ENCODE measurements at regions not wholly inside any gene's neighbourhood (a gene's known extent, or its start where the extent isn't known, plus 50 kb on each side); places are given as distances from the start of the nearest gene placed in this dataset.

GRCh38 chr6:122052346-122052900, 347.0 kb upstream of the HSF2 start:
- TF ChIP-seq, protein P1, sequence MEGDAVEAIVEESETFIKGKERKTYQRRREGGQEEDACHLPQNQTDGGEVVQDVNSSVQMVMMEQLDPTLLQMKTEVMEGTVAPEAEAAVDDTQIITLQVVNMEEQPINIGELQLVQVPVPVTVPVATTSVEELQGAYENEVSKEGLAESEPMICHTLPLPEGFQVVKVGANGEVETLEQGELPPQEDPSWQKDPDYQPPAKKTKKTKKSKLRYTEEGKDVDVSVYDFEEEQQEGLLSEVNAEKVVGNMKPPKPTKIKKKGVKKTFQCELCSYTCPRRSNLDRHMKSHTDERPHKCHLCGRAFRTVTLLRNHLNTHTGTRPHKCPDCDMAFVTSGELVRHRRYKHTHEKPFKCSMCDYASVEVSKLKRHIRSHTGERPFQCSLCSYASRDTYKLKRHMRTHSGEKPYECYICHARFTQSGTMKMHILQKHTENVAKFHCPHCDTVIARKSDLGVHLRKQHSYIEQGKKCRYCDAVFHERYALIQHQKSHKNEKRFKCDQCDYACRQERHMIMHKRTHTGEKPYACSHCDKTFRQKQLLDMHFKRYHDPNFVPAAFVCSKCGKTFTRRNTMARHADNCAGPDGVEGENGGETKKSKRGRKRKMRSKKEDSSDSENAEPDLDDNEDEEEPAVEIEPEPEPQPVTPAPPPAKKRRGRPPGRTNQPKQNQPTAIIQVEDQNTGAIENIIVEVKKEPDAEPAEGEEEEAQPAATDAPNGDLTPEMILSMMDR (conservative IDR thresholded peaks at IDR 0.05; ENCODE audit: low read depth, low read length): no peak
- H2AFZ ChIP-seq (ENCODE audit: low read depth): no peak overlapping the region
- H3K4me2 ChIP-seq: no peak overlapping the region
- no peaks in the 10 kb centered on the region for H4K20me1 ChIP-seq (ENCODE audit: insufficient read depth)
- no peak overlapping the region for H3K4me3 ChIP-seq (IDR thresholded peaks at IDR 0.05; ENCODE audit: insufficient read depth, low read depth, low read length)
- H3K4me1 ChIP-seq (ENCODE audit: low read depth, poor library complexity, severe bottlenecking): no peaks in the 10 kb centered on the region
- no peak overlapping the region for H3K27ac ChIP-seq
- H3K79me2 ChIP-seq (ENCODE audit: insufficient read depth, low read depth): no peaks in the 10 kb centered on the region
- no peaks in the 10 kb centered on the region for H3K27me3 ChIP-seq (ENCODE audit: insufficient read depth, low read depth)
- no peaks in the 10 kb centered on the region for H3K36me3 ChIP-seq (ENCODE audit: insufficient read depth)
- no peak overlapping the region for H3K9ac ChIP-seq

GRCh38 chr6:122059918-122060317, 339.5 kb upstream of the HSF2 start:
- Histone ChIP-seq H4K20me1 (ENCODE audit: insufficient read depth) (no peaks in the 10 kb centered on the region), H3K79me2 (ENCODE audit: insufficient read depth, low read depth) (no peaks in the 10 kb centered on the region), H3K9ac (no peak overlapping the region), H3K27me3 (ENCODE audit: insufficient read depth, low read depth) (no peaks in the 10 kb centered on the region), H3K4me3 (IDR thresholded peaks at IDR 0.05; ENCODE audit: insufficient read depth, low read depth, low read length) (no peak overlapping the region), H3K4me2 (no peak overlapping the region), H2AFZ (ENCODE audit: low read depth) (no peak overlapping the region), H3K36me3 (ENCODE audit: insufficient read depth) (no peaks in the 10 kb centered on the region), H3K27ac (no peak overlapping the region), H3K4me1 (ENCODE audit: low read depth, poor library complexity, severe bottlenecking) (no peaks in the 10 kb centered on the region)
- TF ChIP-seq, protein P1 (conservative IDR thresholded peaks at IDR 0.05; ENCODE audit: low read depth, low read length): no peak

GRCh38 chr6:122061855-122062254, 337.6 kb upstream of the HSF2 start:
- Histone ChIP-seq H3K4me1 (ENCODE audit: low read depth, poor library complexity, severe bottlenecking) (no peaks in the 10 kb centered on the region), H3K4me3 (IDR thresholded peaks at IDR 0.05; ENCODE audit: insufficient read depth, low read depth, low read length) (no peak overlapping the region), H3K4me2 (no peak overlapping the region), H3K9ac (no peak overlapping the region), H2AFZ (ENCODE audit: low read depth) (no peak overlapping the region), H3K36me3 (ENCODE audit: insufficient read depth) (no peaks in the 10 kb centered on the region), H3K27ac (no peak overlapping the region), H3K79me2 (ENCODE audit: insufficient read depth, low read depth) (no peaks in the 10 kb centered on the region), H3K27me3 (ENCODE audit: insufficient read depth, low read depth) (no peaks in the 10 kb centered on the region), H4K20me1 (ENCODE audit: insufficient read depth) (no peaks in the 10 kb centered on the region)
- TF ChIP-seq, protein P1 (conservative IDR thresholded peaks at IDR 0.05; ENCODE audit: low read depth, low read length): no peak

DNA sequence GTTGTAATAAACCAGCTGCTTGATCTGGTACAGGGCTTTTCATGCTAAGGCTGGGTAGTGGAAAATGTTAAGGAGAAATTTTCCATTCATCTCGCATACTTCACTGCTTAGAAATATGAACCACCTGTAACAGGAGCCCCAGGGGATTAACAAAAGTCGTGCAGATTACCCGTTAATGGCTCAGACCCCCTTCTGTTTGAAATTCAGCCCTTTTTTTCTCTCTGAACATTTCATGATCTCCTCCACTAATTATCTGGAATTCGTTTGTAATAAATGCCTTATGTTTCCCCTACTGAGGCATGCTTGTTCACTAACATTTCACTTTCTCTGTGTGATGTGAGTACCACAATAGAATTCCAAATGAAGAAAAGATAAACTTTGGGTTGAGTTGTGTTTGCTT, 336.4 kb upstream of the HSF2 start:
- Histone ChIP-seq H3K9ac (no peak overlapping the region), H3K36me3 (ENCODE audit: insufficient read depth) (no peaks in the 10 kb centered on the region), H4K20me1 (ENCODE audit: insufficient read depth) (no peaks in the 10 kb centered on the region)

More for the DNA sequence above, 336.4 kb upstream of the HSF2 start:
- H2AFZ ChIP-seq (ENCODE audit: low read depth): no peak overlapping the region
- H3K4me2 ChIP-seq: no peak overlapping the region
- H3K27me3 ChIP-seq (ENCODE audit: insufficient read depth, low read depth): no peaks in the 10 kb centered on the region
- H3K79me2 ChIP-seq (ENCODE audit: insufficient read depth, low read depth): no peaks in the 10 kb centered on the region
- no peak overlapping the region for H3K4me3 ChIP-seq (IDR thresholded peaks at IDR 0.05; ENCODE audit: insufficient read depth, low read depth, low read length)
- H3K4me1 ChIP-seq (ENCODE audit: low read depth, poor library complexity, severe bottlenecking): no peaks in the 10 kb centered on the region
- H3K27ac ChIP-seq: no peak overlapping the region
- TF ChIP-seq, protein P1 (conservative IDR thresholded peaks at IDR 0.05; ENCODE audit: low read depth, low read length): no peak
